Ovary (tissue), 3 donors: ENCODE measurements at regions not wholly inside any gene's neighbourhood (a gene's known extent, or its start where the extent isn't known, plus 50 kb on each side); places are given as distances from the start of the nearest gene placed in this dataset.

Experiments
- CTCF ChIP-seq, 3 donors: fragments of 450-650 bp in 2 of 3; fragments of 200-600 bp in 1 of 3; IDR thresholded peaks; one replicate each; pipeline versions ENCODE4 v1.5.1 to v1.8.0; 2016 to 2022; ENCODE audit warnings: antibody characterized with exemption in 3 of 3, mild to moderate bottlenecking in 1 of 3
- POLR2A ChIP-seq: fragments of 450-650 bp; IDR thresholded peaks from one replicate; pipeline ENCODE4 v1.6.1; 2017; ENCODE audit warnings: antibody characterized with exemption, mild to moderate bottlenecking, moderate library complexity
- donor health status: DM: no; HTN: no; CAD: no.

GRCh38 chr3:164832216-164832615 is 246.1 kb downstream of the SI start:
- TF ChIP-seq CTCF (IDR thresholded peaks at IDR 0.05), result no peak
- no peak for TF ChIP-seq POLR2A
